ENCODE measurements at regions not wholly inside any gene's neighbourhood (a gene's known extent, or its start where the extent isn't known, plus 50 kb on each side); places are given as distances from the start of the nearest gene placed in this dataset.

- TF ChIP-seq CTCF (IDR thresholded peaks at IDR 0.05; ENCODE audit: low read depth, low read length, missing input control) (no peak), RAD21 (IDR thresholded peaks at IDR 0.05) (no peak), JUND (IDR thresholded peaks at IDR 0.05) (no peak)
These were observed 1009.9 kb downstream of the PLA2G4A start for GRCh38 chr1:187838335-187839293.

All from liver (tissue), 3 donors.